ENCODE measurements at regions not wholly inside any gene's neighbourhood (a gene's known extent, or its start where the extent isn't known, plus 50 kb on each side); places are given as distances from the start of the nearest gene placed in this dataset.

DNA sequence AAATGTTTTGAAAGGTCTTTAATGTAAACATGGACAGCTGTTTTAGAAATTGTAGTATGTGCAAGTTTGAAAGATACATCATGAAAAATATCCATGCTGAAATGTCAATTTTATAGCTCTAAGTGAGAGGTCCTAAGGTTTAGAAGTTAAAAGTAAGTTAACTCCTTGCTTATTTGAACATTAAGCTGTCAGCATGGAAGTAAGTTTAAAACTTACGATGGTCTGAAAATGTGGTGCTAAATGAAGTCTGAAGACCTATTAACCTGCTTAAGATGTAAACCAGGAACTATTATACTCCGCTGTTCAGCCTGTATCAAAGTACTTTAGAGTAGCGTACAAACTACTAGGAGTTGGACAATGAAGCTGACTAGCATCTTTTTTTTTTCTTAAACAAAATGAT lies 1082.4 kb downstream of the TMTC2 start:
- Histone ChIP-seq H4K8ac (ENCODE audit: low read depth, low read length) (no peak overlapping the region), H2BK12ac (ENCODE audit: low read length) (no peak overlapping the region), H3K23ac (ENCODE audit: low read depth, low read length, poor library complexity) (no peak overlapping the region), H2AFZ (ENCODE audit: low read length) (no peak overlapping the region), H3K27ac (replicated peaks; ENCODE audit: low read length) (no peak overlapping the region), H3K27me3 (ENCODE audit: control insufficient read depth in 3 of 3, insufficient read depth in 3 of 3, low read depth in 1 of 3, low read length in 3 of 3) (no peaks in the 10 kb centered on the region), H2BK120ac (ENCODE audit: low read depth, low read length) (no peak overlapping the region), H3K4me1 (ENCODE audit: control insufficient read depth in 2 of 2, insufficient read depth in 1 of 2, low read depth in 1 of 2, low read length in 2 of 2) (no peaks in the 10 kb centered on the region), H3K9ac (ENCODE audit: low read depth, low read length, poor library complexity) (no peak overlapping the region), H3K4me3 (ENCODE audit: low read length in 2 of 2) (no peak overlapping the region), H4K91ac (ENCODE audit: low read depth, low read length, poor library complexity) (no peak overlapping the region), H3K18ac (ENCODE audit: low read length) (no peak overlapping the region), H3K4me2 (ENCODE audit: insufficient read depth, low read length, poor library complexity, severe bottlenecking) (no peak overlapping the region), H3K14ac (ENCODE audit: low read length) (no peak overlapping the region), H2BK15ac (ENCODE audit: low read length) (no peak overlapping the region), H3K9me3 (replicated peaks in 1 of 2; ENCODE audit: control insufficient read depth in 2 of 2, insufficient read depth in 1 of 2, low read depth in 1 of 2, low read length in 2 of 2) (no peaks in the 10 kb centered on the region), H3K36me3 (replicated peaks in 1 of 2; ENCODE audit: control insufficient read depth in 2 of 2, insufficient read depth in 2 of 2, low read length in 2 of 2) (no peaks in the 10 kb centered on the region), H3K4ac (ENCODE audit: low read length) (no peak overlapping the region), H2AK5ac (ENCODE audit: low read depth, low read length) (no peak overlapping the region), H2BK5ac (ENCODE audit: low read length) (no peak overlapping the region), H3K79me1 (ENCODE audit: low read depth, low read length) (no peaks in the 10 kb centered on the region)
- no CpG with 5 or more reads among the region's 3 CpGs for WGBS, 2 donors (ENCODE audit: extremely low coverage in 2 of 2, insufficient read length in 2 of 2, insufficient replicate concordance in 1 of 2)
- no peak for DNase-seq (ENCODE audit: low spot score)

- Histone ChIP-seq H2AK5ac (ENCODE audit: low read depth, low read length) (no peak overlapping the region), H3K36me3 (replicated peaks in 1 of 2; ENCODE audit: control insufficient read depth in 2 of 2, insufficient read depth in 2 of 2, low read length in 2 of 2) (no peaks in the 10 kb centered on the region), H3K9ac (ENCODE audit: low read depth, low read length, poor library complexity) (no peak overlapping the region), H2BK15ac (ENCODE audit: low read length) (no peak overlapping the region), H2AFZ (ENCODE audit: low read length) (no peak overlapping the region), H4K8ac (ENCODE audit: low read depth, low read length) (no peak overlapping the region), H3K23ac (ENCODE audit: low read depth, low read length, poor library complexity) (no peak overlapping the region), H3K4me3 (ENCODE audit: low read length in 2 of 2) (no peak overlapping the region), H3K9me3 (replicated peaks in 1 of 2; ENCODE audit: control insufficient read depth in 2 of 2, insufficient read depth in 1 of 2, low read depth in 1 of 2, low read length in 2 of 2) (peaks cover 0 to 13% of the 10 kb centered on the region in 2 donors), H3K4me2 (ENCODE audit: insufficient read depth, low read length, poor library complexity, severe bottlenecking) (no peak overlapping the region), H2BK120ac (ENCODE audit: low read depth, low read length) (no peak overlapping the region), H3K4ac (ENCODE audit: low read length) (no peak overlapping the region), H3K18ac (ENCODE audit: low read length) (no peak overlapping the region), H2BK5ac (ENCODE audit: low read length) (no peak overlapping the region), H4K91ac (ENCODE audit: low read depth, low read length, poor library complexity) (no peak overlapping the region), H3K4me1 (ENCODE audit: control insufficient read depth in 2 of 2, insufficient read depth in 1 of 2, low read depth in 1 of 2, low read length in 2 of 2) (no peaks in the 10 kb centered on the region), H3K14ac (ENCODE audit: low read length) (no peak overlapping the region), H2BK12ac (ENCODE audit: low read length) (no peak overlapping the region), H3K27ac (replicated peaks; ENCODE audit: low read length) (no peak overlapping the region), H3K79me1 (ENCODE audit: low read depth, low read length) (no peaks in the 10 kb centered on the region), H3K27me3 (ENCODE audit: control insufficient read depth in 3 of 3, insufficient read depth in 3 of 3, low read depth in 1 of 3, low read length in 3 of 3) (no peaks in the 10 kb centered on the region)
- no CpG with 5 or more reads among the region's 1 CpG for WGBS, 2 donors (ENCODE audit: extremely low coverage in 2 of 2, insufficient read length in 2 of 2, insufficient replicate concordance in 1 of 2)
- DNase-seq (ENCODE audit: low spot score), result no peak
Measured at GRCh38 chr12:83767723-83768122, 1081.0 kb downstream of the TMTC2 start.

DNA sequence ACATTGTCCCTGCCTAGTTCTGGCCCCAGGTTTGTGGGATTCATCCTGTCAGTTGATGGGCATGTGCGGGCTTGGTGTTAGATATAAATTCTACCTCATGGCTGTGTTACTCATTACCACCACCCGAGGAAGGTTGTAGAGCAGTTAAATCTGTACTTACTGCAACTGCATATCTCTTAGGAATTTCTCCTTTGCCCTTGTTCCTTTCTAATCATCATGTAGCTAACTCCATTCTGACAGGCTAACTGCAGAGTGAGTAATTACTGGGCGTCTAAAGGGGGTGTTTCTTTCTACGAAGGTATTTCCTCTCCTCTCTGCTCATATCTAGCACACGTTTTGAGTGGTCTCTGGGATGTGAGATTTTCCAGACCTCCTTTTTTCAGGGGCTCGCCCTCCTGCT lies 1076.7 kb downstream of the TMTC2 start:
- no peak for DNase-seq (ENCODE audit: low spot score)
- Histone ChIP-seq H3K27ac (replicated peaks; ENCODE audit: low read length) (no peak overlapping the region), H3K79me1 (ENCODE audit: low read depth, low read length) (no peaks in the 10 kb centered on the region), H3K36me3 (replicated peaks in 1 of 2; ENCODE audit: control insufficient read depth in 2 of 2, insufficient read depth in 2 of 2, low read length in 2 of 2) (no peaks in the 10 kb centered on the region), H3K9me3 (replicated peaks in 1 of 2; ENCODE audit: control insufficient read depth in 2 of 2, insufficient read depth in 1 of 2, low read depth in 1 of 2, low read length in 2 of 2) (peaks cover 2 to 17% of the 10 kb centered on the region in 2 donors), H4K8ac (ENCODE audit: low read depth, low read length) (no peak overlapping the region), H3K4ac (ENCODE audit: low read length) (no peak overlapping the region), H3K4me1 (ENCODE audit: control insufficient read depth in 2 of 2, insufficient read depth in 1 of 2, low read depth in 1 of 2, low read length in 2 of 2) (no peaks in the 10 kb centered on the region), H2BK15ac (ENCODE audit: low read length) (no peak overlapping the region), H3K27me3 (ENCODE audit: control insufficient read depth in 3 of 3, insufficient read depth in 3 of 3, low read depth in 1 of 3, low read length in 3 of 3) (no peaks in the 10 kb centered on the region), H3K4me3 (ENCODE audit: low read length in 2 of 2) (no peak overlapping the region), H2BK120ac (ENCODE audit: low read depth, low read length) (no peak overlapping the region), H3K9ac (ENCODE audit: low read depth, low read length, poor library complexity) (no peak overlapping the region), H4K91ac (ENCODE audit: low read depth, low read length, poor library complexity) (no peak overlapping the region), H2BK5ac (ENCODE audit: low read length) (no peak overlapping the region), H3K18ac (ENCODE audit: low read length) (no peak overlapping the region), H2BK12ac (ENCODE audit: low read length) (no peak overlapping the region), H3K14ac (ENCODE audit: low read length) (no peak overlapping the region), H3K23ac (ENCODE audit: low read depth, low read length, poor library complexity) (no peak overlapping the region), H2AK5ac (ENCODE audit: low read depth, low read length) (no peak overlapping the region), H3K4me2 (ENCODE audit: insufficient read depth, low read length, poor library complexity, severe bottlenecking) (no peak overlapping the region), H2AFZ (ENCODE audit: low read length) (no peak overlapping the region)
- no CpG with 5 or more reads among the region's 6 CpGs for WGBS, 2 donors (ENCODE audit: extremely low coverage in 2 of 2, insufficient read length in 2 of 2, insufficient replicate concordance in 1 of 2)

DNA sequence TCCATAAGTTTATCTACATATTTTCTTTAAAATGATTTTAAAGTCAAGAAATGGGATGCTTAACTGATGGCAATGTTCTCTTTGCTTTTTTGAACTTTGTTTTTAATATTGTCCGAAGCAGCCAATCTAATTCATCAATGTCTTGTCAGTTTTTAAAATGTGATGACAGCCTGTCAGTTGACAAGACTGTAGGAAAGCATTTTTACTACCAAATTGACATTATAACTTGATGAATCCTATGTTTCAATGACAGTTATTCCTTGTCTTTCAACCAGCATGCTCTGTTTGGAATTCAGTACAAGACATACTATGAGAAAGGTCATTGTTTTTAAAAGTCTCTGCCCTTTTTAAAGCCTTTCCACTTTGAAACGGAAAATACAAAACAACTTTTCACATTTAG lies 1073.2 kb downstream of the TMTC2 start:
- Histone ChIP-seq H3K18ac (ENCODE audit: low read length) (no peak overlapping the region), H3K4ac (ENCODE audit: low read length) (no peak overlapping the region), H2BK120ac (ENCODE audit: low read depth, low read length) (no peak overlapping the region), H3K36me3 (replicated peaks in 1 of 2; ENCODE audit: control insufficient read depth in 2 of 2, insufficient read depth in 2 of 2, low read length in 2 of 2) (no peaks in the 10 kb centered on the region), H2AFZ (ENCODE audit: low read length) (no peak overlapping the region), H3K23ac (ENCODE audit: low read depth, low read length, poor library complexity) (no peak overlapping the region), H2AK5ac (ENCODE audit: low read depth, low read length) (no peak overlapping the region), H4K8ac (ENCODE audit: low read depth, low read length) (no peak overlapping the region), H3K79me1 (ENCODE audit: low read depth, low read length) (no peaks in the 10 kb centered on the region), H2BK12ac (ENCODE audit: low read length) (no peak overlapping the region), H2BK15ac (ENCODE audit: low read length) (no peak overlapping the region), H3K14ac (ENCODE audit: low read length) (no peak overlapping the region), H3K9me3 (replicated peaks in 1 of 2; ENCODE audit: control insufficient read depth in 2 of 2, insufficient read depth in 1 of 2, low read depth in 1 of 2, low read length in 2 of 2) (peaks cover 2 to 17% of the 10 kb centered on the region in 2 donors), H3K27ac (replicated peaks; ENCODE audit: low read length) (no peak overlapping the region), H3K27me3 (ENCODE audit: control insufficient read depth in 3 of 3, insufficient read depth in 3 of 3, low read depth in 1 of 3, low read length in 3 of 3) (no peaks in the 10 kb centered on the region), H2BK5ac (ENCODE audit: low read length) (no peak overlapping the region), H4K91ac (ENCODE audit: low read depth, low read length, poor library complexity) (no peak overlapping the region), H3K9ac (ENCODE audit: low read depth, low read length, poor library complexity) (no peak overlapping the region), H3K4me2 (ENCODE audit: insufficient read depth, low read length, poor library complexity, severe bottlenecking) (no peak overlapping the region), H3K4me1 (ENCODE audit: control insufficient read depth in 2 of 2, insufficient read depth in 1 of 2, low read depth in 1 of 2, low read length in 2 of 2) (no peaks in the 10 kb centered on the region), H3K4me3 (ENCODE audit: low read length in 2 of 2) (no peak overlapping the region)
- DNase-seq (ENCODE audit: low spot score), result no peak
- no CpG with 5 or more reads among the region's 2 CpGs for WGBS, 2 donors (ENCODE audit: extremely low coverage in 2 of 2, insufficient read length in 2 of 2, insufficient replicate concordance in 1 of 2)

Data from neuronal stem cell (in vitro differentiated cells).